Liver (tissue), 7 donors: ENCODE measurements at regions not wholly inside any gene's neighbourhood (a gene's known extent, or its start where the extent isn't known, plus 50 kb on each side); places are given as distances from the start of the nearest gene placed in this dataset.

Source experiments
- DNase-seq: peaks from one replicate; pipeline ENCODE4 v3.0.0-alpha.2; 2017; ENCODE audit warnings: low spot score
- H3K27ac ChIP-seq, 2 donors: one replicate each; pipeline ENCODE4 v1.7.0; 2013; ENCODE audit warnings: inconsistent platforms in 2 of 2, low read length in 2 of 2, control low read depth in 1 of 2, low read depth in 1 of 2, mild to moderate bottlenecking in 1 of 2
- H3K27me3 ChIP-seq, 4 donors: one replicate each; pipeline versions ENCODE4 v1.6.1 to v1.7.0; 2013; ENCODE audit warnings: low read length in 3 of 4, inconsistent platforms in 1 of 4, mild to moderate bottlenecking in 1 of 4, moderate library complexity in 1 of 4; ENCODE audit not compliant: control insufficient read depth in 4 of 4, insufficient read depth in 4 of 4
- H3K36me3 ChIP-seq, 4 donors: one replicate each; pipeline versions ENCODE4 v1.6.1 to v1.7.0; 2013; ENCODE audit warnings: low read length in 3 of 4, mild to moderate bottlenecking in 3 of 4, low read depth in 1 of 4, moderate library complexity in 1 of 4; ENCODE audit not compliant: control insufficient read depth in 4 of 4, insufficient read depth in 3 of 4
- H3K4me1 ChIP-seq, 4 donors: one replicate each; pipeline versions ENCODE4 v1.6.1 to v1.7.0; 2013; ENCODE audit warnings: low read length in 3 of 4, mild to moderate bottlenecking in 3 of 4, moderate library complexity in 1 of 4; ENCODE audit not compliant: control insufficient read depth in 4 of 4, insufficient read depth in 4 of 4
- H3K4me3 ChIP-seq, 3 donors: one replicate each; pipeline versions ENCODE4 v1.6.1 to v1.7.0; 2013; ENCODE audit warnings: low read length in 3 of 3, control low read depth in 1 of 3, low read depth in 1 of 3, mild to moderate bottlenecking in 1 of 3
- H3K9ac ChIP-seq, 2 donors: one replicate each; pipeline ENCODE4 v1.7.0; 2013; ENCODE audit warnings: low read length in 2 of 2, mild to moderate bottlenecking in 2 of 2, moderate library complexity in 2 of 2, control low read depth in 1 of 2, low read depth in 1 of 2
- H3K9me3 ChIP-seq, 4 donors: one replicate each; pipeline versions ENCODE4 v1.6.1 to v1.7.0; 2013; ENCODE audit warnings: low read length in 3 of 4; ENCODE audit not compliant: control insufficient read depth in 4 of 4
- ATF3 ChIP-seq: IDR thresholded peaks from 2 replicates; pipeline ENCODE4 v1.6.1; 2016; ENCODE audit warnings: antibody characterized with exemption
- EGR1 ChIP-seq, 2 donors: IDR thresholded peaks; 2 replicates each; pipeline ENCODE4 v1.6.1; 2016 to 2018; ENCODE audit warnings: antibody characterized with exemption in 2 of 2, low read depth in 2 of 2
- FOXA1 ChIP-seq: IDR thresholded peaks from 2 replicates; pipeline ENCODE4 v1.6.1; 2016; ENCODE audit warnings: antibody characterized with exemption
- FOXA2 ChIP-seq: IDR thresholded peaks from 2 replicates; pipeline ENCODE4 v1.6.1; 2016; ENCODE audit warnings: antibody characterized with exemption
- GABPA ChIP-seq, 2 donors: IDR thresholded peaks in 1 of 2; conservative IDR thresholded peaks in 1 of 2; 2 replicates each; pipeline ENCODE4 v1.6.1; 2016; ENCODE audit warnings: antibody characterized with exemption in 2 of 2, mild to moderate bottlenecking in 1 of 2, moderate library complexity in 1 of 2
- HNF4G ChIP-seq: IDR thresholded peaks from 2 replicates; pipeline ENCODE4 v1.6.1; 2016; ENCODE audit warnings: antibody characterized with exemption
- MAX ChIP-seq: IDR thresholded peaks from 2 replicates; pipeline ENCODE4 v1.6.1; 2016; ENCODE audit warnings: antibody characterized with exemption
- RXRA ChIP-seq, 2 donors: IDR thresholded peaks; 2 replicates each; pipeline ENCODE4 v1.6.1; 2017 to 2018; ENCODE audit warnings: antibody characterized with exemption in 2 of 2, mild to moderate bottlenecking in 1 of 2
- SP1 ChIP-seq: IDR thresholded peaks from 2 replicates; pipeline ENCODE4 v1.6.1; 2018; ENCODE audit warnings: antibody characterized with exemption, mild to moderate bottlenecking
- TAF1 ChIP-seq: conservative IDR thresholded peaks from 2 replicates; pipeline ENCODE4 v1.6.1; 2016; ENCODE audit warnings: antibody characterized with exemption, mild to moderate bottlenecking
- WGBS: extraction: QIAGEN DNeasy Blood & Tissue Kit; methylation state at CpG from one replicate; pipeline ENCODE4 v1.1.7; 2013; 5-methylcytosine and 5-hydroxymethylcytosine counted together
- TF ChIP-seq, protein P1 (sequence below): IDR thresholded peaks from 2 replicates; pipeline ENCODE4 v1.6.1; 2016; ENCODE audit warnings: antibody characterized with exemption, mild to moderate bottlenecking
- TF ChIP-seq, protein P2 (sequence below): IDR thresholded peaks from 2 replicates; pipeline ENCODE4 v1.6.1; 2016; ENCODE audit warnings: antibody characterized with exemption
- donor health status: healthy.
- donor health status: healthy.
- donor health status: healthy.
- donor health status: healthy.

- no peak for TF ChIP-seq ATF3
- no peak for TF ChIP-seq FOXA2
- TF ChIP-seq, protein P1, sequence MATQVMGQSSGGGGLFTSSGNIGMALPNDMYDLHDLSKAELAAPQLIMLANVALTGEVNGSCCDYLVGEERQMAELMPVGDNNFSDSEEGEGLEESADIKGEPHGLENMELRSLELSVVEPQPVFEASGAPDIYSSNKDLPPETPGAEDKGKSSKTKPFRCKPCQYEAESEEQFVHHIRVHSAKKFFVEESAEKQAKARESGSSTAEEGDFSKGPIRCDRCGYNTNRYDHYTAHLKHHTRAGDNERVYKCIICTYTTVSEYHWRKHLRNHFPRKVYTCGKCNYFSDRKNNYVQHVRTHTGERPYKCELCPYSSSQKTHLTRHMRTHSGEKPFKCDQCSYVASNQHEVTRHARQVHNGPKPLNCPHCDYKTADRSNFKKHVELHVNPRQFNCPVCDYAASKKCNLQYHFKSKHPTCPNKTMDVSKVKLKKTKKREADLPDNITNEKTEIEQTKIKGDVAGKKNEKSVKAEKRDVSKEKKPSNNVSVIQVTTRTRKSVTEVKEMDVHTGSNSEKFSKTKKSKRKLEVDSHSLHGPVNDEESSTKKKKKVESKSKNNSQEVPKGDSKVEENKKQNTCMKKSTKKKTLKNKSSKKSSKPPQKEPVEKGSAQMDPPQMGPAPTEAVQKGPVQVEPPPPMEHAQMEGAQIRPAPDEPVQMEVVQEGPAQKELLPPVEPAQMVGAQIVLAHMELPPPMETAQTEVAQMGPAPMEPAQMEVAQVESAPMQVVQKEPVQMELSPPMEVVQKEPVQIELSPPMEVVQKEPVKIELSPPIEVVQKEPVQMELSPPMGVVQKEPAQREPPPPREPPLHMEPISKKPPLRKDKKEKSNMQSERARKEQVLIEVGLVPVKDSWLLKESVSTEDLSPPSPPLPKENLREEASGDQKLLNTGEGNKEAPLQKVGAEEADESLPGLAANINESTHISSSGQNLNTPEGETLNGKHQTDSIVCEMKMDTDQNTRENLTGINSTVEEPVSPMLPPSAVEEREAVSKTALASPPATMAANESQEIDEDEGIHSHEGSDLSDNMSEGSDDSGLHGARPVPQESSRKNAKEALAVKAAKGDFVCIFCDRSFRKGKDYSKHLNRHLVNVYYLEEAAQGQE, result no peak
- no peak for TF ChIP-seq TAF1
- TF ChIP-seq MAX, result no peak
- TF ChIP-seq RXRA (IDR thresholded peaks at IDR 0.05), result no peak
- no peak for TF ChIP-seq GABPA (IDR thresholded peaks at IDR 0.05 in 1 of 2, conservative IDR thresholded peaks at IDR 0.05 in 1 of 2)
- TF ChIP-seq FOXA1, result no peak
- no peak for TF ChIP-seq EGR1 (IDR thresholded peaks at IDR 0.05; ENCODE audit: low read depth in 2 of 2)
- no peak for TF ChIP-seq SP1
- TF ChIP-seq, protein P2, sequence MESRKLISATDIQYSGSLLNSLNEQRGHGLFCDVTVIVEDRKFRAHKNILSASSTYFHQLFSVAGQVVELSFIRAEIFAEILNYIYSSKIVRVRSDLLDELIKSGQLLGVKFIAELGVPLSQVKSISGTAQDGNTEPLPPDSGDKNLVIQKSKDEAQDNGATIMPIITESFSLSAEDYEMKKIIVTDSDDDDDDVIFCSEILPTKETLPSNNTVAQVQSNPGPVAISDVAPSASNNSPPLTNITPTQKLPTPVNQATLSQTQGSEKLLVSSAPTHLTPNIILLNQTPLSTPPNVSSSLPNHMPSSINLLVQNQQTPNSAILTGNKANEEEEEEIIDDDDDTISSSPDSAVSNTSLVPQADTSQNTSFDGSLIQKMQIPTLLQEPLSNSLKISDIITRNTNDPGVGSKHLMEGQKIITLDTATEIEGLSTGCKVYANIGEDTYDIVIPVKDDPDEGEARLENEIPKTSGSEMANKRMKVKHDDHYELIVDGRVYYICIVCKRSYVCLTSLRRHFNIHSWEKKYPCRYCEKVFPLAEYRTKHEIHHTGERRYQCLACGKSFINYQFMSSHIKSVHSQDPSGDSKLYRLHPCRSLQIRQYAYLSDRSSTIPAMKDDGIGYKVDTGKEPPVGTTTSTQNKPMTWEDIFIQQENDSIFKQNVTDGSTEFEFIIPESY, result no peak
- H3K4me3 ChIP-seq, result no peak overlapping the region
- no peak overlapping the region for H3K9ac ChIP-seq
- H3K27me3 ChIP-seq, result no peaks in the 10 kb centered on the region
- DNase-seq, result no peak
- H3K27ac ChIP-seq, result no peak overlapping the region
- WGBS, result 94% methylated on average over 2 of the region's 2 CpGs
- H3K4me1 ChIP-seq, result peaks cover 0 to 5% (median 0%) of the 10 kb centered on the region in 4 donors
- H3K9me3 ChIP-seq, result no peaks in the 10 kb centered on the region
- H3K36me3 ChIP-seq, result no peaks in the 10 kb centered on the region
Observed at GRCh38 chr11:19353287-19353850, 112.6 kb upstream of the E2F8 start.

- WGBS, result 83% methylated on average over 9 of the region's 9 CpGs
- Histone ChIP-seq H3K9me3 (no peaks in the 10 kb centered on the region), H3K36me3 (no peaks in the 10 kb centered on the region), H3K4me3 (no peak overlapping the region), H3K27me3 (no peaks in the 10 kb centered on the region), H3K27ac (no peak overlapping the region), H3K4me1 (peaks cover 0 to 5% (median 0%) of the 10 kb centered on the region in 4 donors), H3K9ac (no peak overlapping the region)
- DNase-seq, result no peak
- no peak for TF ChIP-seq SP1
- TF ChIP-seq TAF1, result no peak
- TF ChIP-seq EGR1 (IDR thresholded peaks at IDR 0.05; ENCODE audit: low read depth in 2 of 2), result no peak
- no peak for TF ChIP-seq HNF4G
- TF ChIP-seq FOXA2, result no peak
Observed at GRCh38 chr11:19352771-19353160, 112.0 kb upstream of the E2F8 start.
